Smooth muscle cell (in vitro differentiated cells): ENCODE measurements at regions not wholly inside any gene's neighbourhood (a gene's known extent, or its start where the extent isn't known, plus 50 kb on each side); places are given as distances from the start of the nearest gene placed in this dataset.

ENCODE experiments used
- DNase-seq: peaks from one replicate; lab custom pipeline; 2025; ENCODE audit not compliant: unreplicated experiment; lab: John Stamatoyannopoulos, UW
- H2AFZ ChIP-seq: fragments of 200-600 bp; sonication (generic); 2 replicates; pipeline ENCODE4 v1.6.0; 2016; ENCODE audit warnings: antibody characterized with exemption, low read depth, mild to moderate bottlenecking
- H3F3A ChIP-seq: fragments of 200-600 bp; sonication (generic); 2 replicates; pipeline ENCODE4 v1.6.0; 2017; ENCODE audit warnings: antibody characterized with exemption, low read depth
- H3K27ac ChIP-seq: fragments of 200-600 bp; sonication (generic); 2 replicates; pipeline ENCODE4 v1.5.1; 2016; ENCODE audit warnings: low read depth, mild to moderate bottlenecking
- H3K27me3 ChIP-seq: fragments of 200-600 bp; sonication (generic); 2 replicates; pipeline ENCODE4 v1.6.1; 2016; ENCODE audit warnings: low read depth, mild to moderate bottlenecking
- H3K36me3 ChIP-seq: fragments of 200-600 bp; sonication (generic); 2 replicates; pipeline ENCODE4 v1.5.1; 2016; ENCODE audit warnings: low read depth
- H3K4me1 ChIP-seq: fragments of 200-600 bp; sonication (generic); 2 replicates; pipeline ENCODE4 v1.5.1; 2016; ENCODE audit warnings: low read depth
- H3K4me2 ChIP-seq: fragments of 200-600 bp; sonication (generic); 2 replicates; pipeline ENCODE4 v1.6.0; 2016; ENCODE audit warnings: mild to moderate bottlenecking
- H3K4me3 ChIP-seq: fragments of 200-600 bp; sonication (generic); 2 replicates; pipeline ENCODE4 v1.5.1; 2016; ENCODE audit warnings: mild to moderate bottlenecking
- H3K79me2 ChIP-seq: fragments of 200-600 bp; sonication (generic); 2 replicates; pipeline ENCODE4 v1.6.0; 2016; ENCODE audit warnings: low read depth, mild to moderate bottlenecking
- H3K9ac ChIP-seq: fragments of 200-600 bp; sonication (generic); 2 replicates; pipeline ENCODE4 v1.6.0; 2016; ENCODE audit warnings: low read depth
- H3K9me3 ChIP-seq: fragments of 200-600 bp; sonication (generic); replicated peaks from 2 replicates; pipeline ENCODE4 v1.5.1; 2016; ENCODE audit warnings: low read depth
- H4K20me1 ChIP-seq: fragments of 200-600 bp; sonication (generic); 2 replicates; pipeline ENCODE4 v1.6.0; 2016; ENCODE audit warnings: low read depth
- CTCF ChIP-seq: fragments of 200-600 bp; sonication (generic); IDR thresholded peaks from 2 replicates; pipeline ENCODE4 v1.5.1; 2017; ENCODE audit warnings: borderline replicate concordance, mild to moderate bottlenecking, antibody characterized with exemption; ENCODE audit not compliant: insufficient read depth, poor library complexity, severe bottlenecking
- WGBS: methylation state at CpG from one replicate; pipeline ENCODE4 v1.1.7; 2016; ENCODE audit warnings: low lambda C conversion rate; 5-methylcytosine and 5-hydroxymethylcytosine counted together

GRCh38 chr5:164332349-164333196, 827.2 kb downstream of the MAT2B start:
- DNase-seq: no peak
- no peak overlapping the region for H3K4me2 ChIP-seq
- H3K36me3 ChIP-seq: no peaks in the 10 kb centered on the region
- no peaks in the 10 kb centered on the region for H3K9me3 ChIP-seq
- no peaks in the 10 kb centered on the region for H3K79me2 ChIP-seq
- no peak overlapping the region for H3K9ac ChIP-seq
- no peak for TF ChIP-seq CTCF
- H3K27me3 ChIP-seq: no peaks in the 10 kb centered on the region
- H3K4me1 ChIP-seq: no peaks in the 10 kb centered on the region
- WGBS: 88% methylated on average over 4 of the region's 4 CpGs
- H2AFZ ChIP-seq: no peak overlapping the region
- no peak overlapping the region for H3K4me3 ChIP-seq
- H4K20me1 ChIP-seq: no peaks in the 10 kb centered on the region
- no peak overlapping the region for H3K27ac ChIP-seq
- H3F3A ChIP-seq: no peaks in the 10 kb centered on the region

- Histone ChIP-seq H2AFZ (no peak overlapping the region), H3K79me2 (no peaks in the 10 kb centered on the region), H3K27ac (peak overlapping the region; percentile 42), H3K9ac (no peak overlapping the region), H3F3A (no peaks in the 10 kb centered on the region), H4K20me1 (no peaks in the 10 kb centered on the region), H3K4me2 (no peak overlapping the region), H3K4me3 (no peak overlapping the region), H3K36me3 (no peaks in the 10 kb centered on the region), H3K9me3 (no peaks in the 10 kb centered on the region), H3K4me1 (no peaks in the 10 kb centered on the region), H3K27me3 (no peaks in the 10 kb centered on the region)
- WGBS: 21% methylated on average over 1 of the region's 1 CpG
- DNase-seq: no peak
- TF ChIP-seq CTCF: no peak
Measured at GRCh38 chr5:164335837-164336236, 830.4 kb downstream of the MAT2B start.

- 91% methylated on average over 1 of the region's 1 CpG for WGBS
- H3K27me3 ChIP-seq: no peaks in the 10 kb centered on the region
- H3K4me3 ChIP-seq: no peak overlapping the region
- H3K9ac ChIP-seq: no peak overlapping the region
- H3K79me2 ChIP-seq: no peaks in the 10 kb centered on the region
- no peak for DNase-seq
- no peaks in the 10 kb centered on the region for H4K20me1 ChIP-seq
- H3K4me2 ChIP-seq: no peak overlapping the region
- no peak for TF ChIP-seq CTCF
- H3F3A ChIP-seq: no peaks in the 10 kb centered on the region
- peak overlapping the region; percentile 42 for H3K27ac ChIP-seq
- H2AFZ ChIP-seq: no peak overlapping the region
- no peaks in the 10 kb centered on the region for H3K36me3 ChIP-seq
- no peaks in the 10 kb centered on the region for H3K4me1 ChIP-seq
- H3K9me3 ChIP-seq: no peaks in the 10 kb centered on the region
Measured at GRCh38 chr5:164336276-164336675, 830.9 kb downstream of the MAT2B start.

GRCh38 chr5:164336906-164337305, 831.5 kb downstream of the MAT2B start:
- DNase-seq: no peak
- WGBS: 68% methylated on average over 2 of the region's 2 CpGs
- H3K36me3 ChIP-seq: no peaks in the 10 kb centered on the region
- no peaks in the 10 kb centered on the region for H3K79me2 ChIP-seq
- H3K27me3 ChIP-seq: no peaks in the 10 kb centered on the region
- H3F3A ChIP-seq: no peaks in the 10 kb centered on the region
- no peak overlapping the region for H3K4me3 ChIP-seq
- no peak for TF ChIP-seq CTCF
- no peaks in the 10 kb centered on the region for H4K20me1 ChIP-seq
- H3K9me3 ChIP-seq: no peaks in the 10 kb centered on the region
- peak overlapping the region; percentile 42 for H3K27ac ChIP-seq
- no peak overlapping the region for H3K4me2 ChIP-seq
- H3K9ac ChIP-seq: no peak overlapping the region
- no peaks in the 10 kb centered on the region for H3K4me1 ChIP-seq
- no peak overlapping the region for H2AFZ ChIP-seq
